ENCODE measurements at regions not wholly inside any gene's neighbourhood (a gene's known extent, or its start where the extent isn't known, plus 50 kb on each side); places are given as distances from the start of the nearest gene placed in this dataset.

DNA sequence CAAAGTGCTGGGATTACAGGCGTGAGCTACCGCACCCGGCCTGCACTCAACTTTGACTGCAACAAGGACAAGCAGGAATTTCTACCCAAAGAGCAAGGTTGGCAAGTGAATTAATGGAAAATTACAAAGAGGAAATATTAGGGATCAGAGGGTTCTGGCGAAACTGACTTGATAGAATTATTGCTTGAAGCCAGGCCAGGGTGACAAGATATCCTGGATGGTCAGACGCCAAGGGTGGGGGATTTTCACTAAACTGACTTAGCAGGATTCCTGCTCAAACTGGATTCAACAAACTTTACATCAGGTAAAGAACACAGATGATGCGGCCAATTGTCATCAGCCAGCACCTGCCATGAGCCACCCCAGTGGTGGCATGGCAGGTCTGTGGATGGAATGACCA is 603.6 kb upstream of the MGMT start:
- TF ChIP-seq CTCF (IDR thresholded peaks at IDR 0.05 in 2 of 3, conservative IDR thresholded peaks at IDR 0.05 in 1 of 3; ENCODE audit: borderline replicate concordance in 1 of 3, insufficient read depth in 1 of 3, low read depth in 2 of 3, low read length in 2 of 3): no peak
- TF ChIP-seq YY1 (IDR thresholded peaks at IDR 0.05; ENCODE audit: extremely low read depth, insufficient replicate concordance, low read depth, low read length): no peak
- no peak for TF ChIP-seq FOSL1 (IDR thresholded peaks at IDR 0.05; ENCODE audit: low read depth)
- no peak for TF ChIP-seq SRF (IDR thresholded peaks at IDR 0.05; ENCODE audit: low read depth)
